ENCODE measurements at regions not wholly inside any gene's neighbourhood (a gene's known extent, or its start where the extent isn't known, plus 50 kb on each side); places are given as distances from the start of the nearest gene placed in this dataset.

- H3K4me3 ChIP-seq: no peak overlapping the region
- H3K27me3 ChIP-seq: no peaks in the 10 kb centered on the region
- H3K36me3 ChIP-seq: no peaks in the 10 kb centered on the region
- H3K4me1 ChIP-seq: no peaks in the 10 kb centered on the region
- whole genome bisulfite sequencing, 2 donors: 92 to 93% methylated on average over 2 of the region's 2 CpGs
- no peak for DNase-seq
- TF ChIP-seq, protein P1, sequence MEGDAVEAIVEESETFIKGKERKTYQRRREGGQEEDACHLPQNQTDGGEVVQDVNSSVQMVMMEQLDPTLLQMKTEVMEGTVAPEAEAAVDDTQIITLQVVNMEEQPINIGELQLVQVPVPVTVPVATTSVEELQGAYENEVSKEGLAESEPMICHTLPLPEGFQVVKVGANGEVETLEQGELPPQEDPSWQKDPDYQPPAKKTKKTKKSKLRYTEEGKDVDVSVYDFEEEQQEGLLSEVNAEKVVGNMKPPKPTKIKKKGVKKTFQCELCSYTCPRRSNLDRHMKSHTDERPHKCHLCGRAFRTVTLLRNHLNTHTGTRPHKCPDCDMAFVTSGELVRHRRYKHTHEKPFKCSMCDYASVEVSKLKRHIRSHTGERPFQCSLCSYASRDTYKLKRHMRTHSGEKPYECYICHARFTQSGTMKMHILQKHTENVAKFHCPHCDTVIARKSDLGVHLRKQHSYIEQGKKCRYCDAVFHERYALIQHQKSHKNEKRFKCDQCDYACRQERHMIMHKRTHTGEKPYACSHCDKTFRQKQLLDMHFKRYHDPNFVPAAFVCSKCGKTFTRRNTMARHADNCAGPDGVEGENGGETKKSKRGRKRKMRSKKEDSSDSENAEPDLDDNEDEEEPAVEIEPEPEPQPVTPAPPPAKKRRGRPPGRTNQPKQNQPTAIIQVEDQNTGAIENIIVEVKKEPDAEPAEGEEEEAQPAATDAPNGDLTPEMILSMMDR (IDR thresholded peaks at IDR 0.05): no peak
- TF ChIP-seq POLR2AphosphoS5 (IDR thresholded peaks at IDR 0.05) (no peak), POLR2A (IDR thresholded peaks at IDR 0.05) (no peak), EP300 (IDR thresholded peaks at IDR 0.05) (no peak)
- no peaks in the 10 kb centered on the region for H3K9me3 ChIP-seq
- H3K27ac ChIP-seq: no peak overlapping the region
- intact Hi-C loops (cut with DNase I): no loop called here
Measured at GRCh38 chrX:10743476-10743875, 123.1 kb upstream of the MID1 start.

GRCh38 chrX:10744007-10744406, 123.6 kb upstream of the MID1 start:
- intact Hi-C loops (cut with DNase I): no loop called here
- H3K27ac ChIP-seq: no peak overlapping the region
- H3K36me3 ChIP-seq: no peaks in the 10 kb centered on the region
- TF ChIP-seq POLR2A (IDR thresholded peaks at IDR 0.05) (no peak), POLR2AphosphoS5 (IDR thresholded peaks at IDR 0.05) (no peak), EP300 (IDR thresholded peaks at IDR 0.05) (no peak)
- TF ChIP-seq, protein P1 (IDR thresholded peaks at IDR 0.05): no peak
- H3K27me3 ChIP-seq: no peaks in the 10 kb centered on the region
- no peaks in the 10 kb centered on the region for H3K4me1 ChIP-seq
- no peak overlapping the region for H3K4me3 ChIP-seq
- no peaks in the 10 kb centered on the region for H3K9me3 ChIP-seq
- no peak for DNase-seq
- 87 to 92% methylated on average over 2 of the region's 2 CpGs for WGBS, 2 donors

- no peaks in the 10 kb centered on the region for H3K9me3 ChIP-seq
- H3K27me3 ChIP-seq: no peaks in the 10 kb centered on the region
- no peak overlapping the region for H3K4me3 ChIP-seq
- no peak overlapping the region for H3K27ac ChIP-seq
- TF ChIP-seq EP300 (IDR thresholded peaks at IDR 0.05) (no peak), POLR2AphosphoS5 (IDR thresholded peaks at IDR 0.05) (no peak), POLR2A (IDR thresholded peaks at IDR 0.05) (no peak)
- TF ChIP-seq, protein P1 (IDR thresholded peaks at IDR 0.05): no peak
- H3K36me3 ChIP-seq: no peaks in the 10 kb centered on the region
- no peaks in the 10 kb centered on the region for H3K4me1 ChIP-seq
- 71 to 93% methylated on average over 1 of the region's 1 CpG for WGBS, 2 donors
- intact Hi-C loops (cut with DNase I): no loop called here
- no peak for DNase-seq
Measured at GRCh38 chrX:10747975-10748374, 127.6 kb upstream of the MID1 start.

GRCh38 chrX:10749113-10749512, 128.7 kb upstream of the MID1 start:
- WGBS, 2 donors: 80 to 81% methylated on average over 3 of the region's 3 CpGs
- no peak overlapping the region for H3K27ac ChIP-seq
- no peak for DNase-seq
- H3K27me3 ChIP-seq: no peaks in the 10 kb centered on the region
- H3K9me3 ChIP-seq: no peaks in the 10 kb centered on the region
- H3K4me3 ChIP-seq: no peak overlapping the region
- TF ChIP-seq, protein P1 (IDR thresholded peaks at IDR 0.05): no peak
- TF ChIP-seq POLR2AphosphoS5 (IDR thresholded peaks at IDR 0.05) (no peak), EP300 (IDR thresholded peaks at IDR 0.05) (no peak), POLR2A (IDR thresholded peaks at IDR 0.05) (no peak)
- no peaks in the 10 kb centered on the region for H3K36me3 ChIP-seq
- intact Hi-C loops (cut with DNase I): no loop called here
- no peaks in the 10 kb centered on the region for H3K4me1 ChIP-seq

DNA sequence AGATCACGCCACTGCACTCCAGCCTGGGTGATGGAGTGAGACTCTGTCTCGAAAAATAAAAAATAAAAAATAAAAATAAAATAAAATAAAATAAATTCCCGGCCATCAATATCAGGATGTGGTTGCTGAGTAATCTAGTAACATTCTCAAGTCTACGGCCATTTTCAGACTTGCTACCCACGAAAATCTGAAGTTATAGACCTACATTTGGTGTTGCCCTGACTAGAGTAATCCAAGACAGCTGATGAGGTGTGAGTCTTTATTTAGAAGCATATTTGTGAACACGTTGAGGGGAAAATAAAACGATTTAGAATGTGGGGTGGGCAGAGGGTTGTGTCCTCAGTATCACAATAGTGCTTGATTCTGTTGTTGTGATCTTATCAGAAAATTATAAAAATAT, 130.2 kb upstream of the MID1 start:
- Histone ChIP-seq H3K27ac (no peak overlapping the region), H3K27me3 (no peaks in the 10 kb centered on the region), H3K4me1 (peaks cover 0 to 8% (median 0%) of the 10 kb centered on the region in 4 donors), H3K36me3 (no peaks in the 10 kb centered on the region), H3K9me3 (no peaks in the 10 kb centered on the region), H3K4me3 (no peak overlapping the region)
- TF ChIP-seq, protein P1 (IDR thresholded peaks at IDR 0.05): no peak
- no peak for TF ChIP-seq POLR2AphosphoS5 (IDR thresholded peaks at IDR 0.05)
- TF ChIP-seq EP300 (IDR thresholded peaks at IDR 0.05): no peak
- no peak for TF ChIP-seq POLR2A (IDR thresholded peaks at IDR 0.05)
- no peak for DNase-seq
- intact Hi-C loops (cut with DNase I): no loop called here
- WGBS, 2 donors: 94 to 95% methylated on average over 7 of the region's 7 CpGs
